Activated effector memory CD4-positive, alpha-beta T cell treated with anti-CD3 and anti-CD28 coated beads, Interleukin-2, amount 50 U/mL, for 16 hours (primary cell): ENCODE measurements at regions not wholly inside any gene's neighbourhood (a gene's known extent, or its start where the extent isn't known, plus 50 kb on each side); places are given as distances from the start of the nearest gene placed in this dataset.
A peak's percentile ranks its signal among the peaks of the same experiment; 100 is the strongest.

Experiments used
- DNase-seq: peaks from one replicate; pipeline ENCODE4 v3.0.0-alpha.2; 2020

GRCh38 chr2:171225302-171225980 lies 64.7 kb upstream of the TLK1 start:
- DNase-seq, result no peak

DNA sequence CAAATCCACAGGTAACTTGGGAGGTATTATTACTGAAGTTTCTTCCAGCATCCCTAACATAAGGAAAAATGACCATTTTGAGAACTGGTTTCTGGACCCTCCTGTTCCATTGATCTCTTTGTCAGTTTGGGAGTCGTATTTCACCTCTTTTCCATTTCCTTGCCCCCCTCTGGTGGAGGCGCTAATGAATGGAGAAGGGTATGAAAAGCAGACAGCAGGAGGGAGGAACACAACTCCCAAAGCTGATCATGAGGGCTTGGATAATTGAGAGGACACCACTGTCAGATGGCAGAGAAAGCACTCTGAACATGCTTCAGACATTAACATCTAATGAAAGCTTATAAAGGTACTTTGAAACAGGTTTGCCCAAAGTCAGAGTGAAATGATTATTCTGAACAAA lies 56.6 kb upstream of the TLK1 start:
- no peak for DNase-seq

DNA sequence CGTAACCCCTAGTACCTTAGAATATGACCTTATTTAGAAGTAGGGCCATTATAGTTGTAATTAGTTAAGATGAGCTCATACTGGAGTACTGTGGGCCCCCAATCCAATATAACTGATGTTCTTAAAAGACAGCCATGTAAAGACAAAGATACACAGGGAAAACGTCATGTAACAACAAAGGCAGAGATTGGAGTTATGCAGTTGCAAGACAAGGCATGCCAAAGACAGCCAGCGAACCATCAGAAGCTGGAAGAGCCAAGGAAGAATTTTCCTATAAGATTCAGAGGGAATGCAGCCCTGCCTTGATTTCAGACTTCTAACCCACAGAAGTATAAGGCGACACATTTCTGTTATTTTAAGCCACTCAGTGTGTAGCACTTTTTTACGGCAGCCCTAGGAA lies 55.9 kb upstream of the TLK1 start:
- DNase-seq, result no peak

DNA sequence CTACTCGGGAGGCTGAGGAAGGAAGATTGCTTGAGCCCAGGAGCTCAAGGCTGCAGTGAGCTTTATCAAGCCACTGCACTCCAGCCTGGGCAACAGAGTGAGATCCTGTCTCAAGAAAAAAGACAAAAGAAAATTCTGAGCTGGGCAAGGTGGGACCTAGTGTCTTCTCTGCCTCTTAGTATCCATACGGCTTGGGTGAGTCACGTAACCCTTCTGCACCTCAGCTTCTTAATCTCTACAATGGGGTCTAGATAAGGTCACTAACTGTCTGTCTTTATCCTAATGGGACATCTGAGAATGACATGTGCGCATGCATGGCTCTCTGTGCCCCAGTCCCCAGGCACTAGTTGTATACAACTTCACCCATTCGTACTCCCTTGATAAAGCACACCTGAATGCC lies 53.4 kb upstream of the TLK1 start:
- no peak for DNase-seq

DNA sequence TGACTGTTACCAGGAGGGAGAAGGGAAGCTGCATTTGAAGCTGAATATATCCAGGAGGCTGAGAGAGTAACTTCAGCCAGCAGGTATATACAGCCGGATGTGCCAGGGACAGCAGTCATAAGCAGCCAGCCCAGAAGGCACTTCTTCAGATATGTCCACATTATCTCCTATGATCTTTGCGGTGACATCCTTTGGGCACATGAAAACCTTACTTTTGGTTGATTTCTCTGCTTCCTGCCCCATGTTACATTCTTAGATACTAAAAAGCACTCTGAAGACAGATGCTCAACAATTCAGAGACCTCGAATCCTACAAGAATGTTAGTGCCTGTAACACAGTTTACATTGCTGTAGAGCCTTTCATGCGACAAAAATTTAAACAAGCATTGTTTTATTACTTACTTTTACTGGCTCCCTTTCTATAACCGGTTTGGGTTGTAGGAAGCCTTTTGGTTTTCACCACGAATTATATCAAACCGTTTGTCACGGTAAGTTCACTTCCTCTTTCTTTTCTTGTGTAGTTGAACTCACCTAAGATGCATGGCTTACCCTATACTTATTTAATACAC lies 50.3 kb upstream of the TLK1 start:
- DNase-seq, result peak; percentile 71
